ENCODE measurements at regions not wholly inside any gene's neighbourhood (a gene's known extent, or its start where the extent isn't known, plus 50 kb on each side); places are given as distances from the start of the nearest gene placed in this dataset.

GRCh38 chr5:135645336-135646180 is 66.8 kb upstream of the CXCL14 start:
- Histone ChIP-seq H2AFZ (ENCODE audit: low read depth, low read length) (no peak overlapping the region), H3K4me2 (ENCODE audit: insufficient read depth, low read length) (no peak overlapping the region)
- ATAC-seq (ENCODE audit: insufficient read depth, low read depth), result no peak

GRCh38 chr5:135644816-135645215 is 66.0 kb upstream of the CXCL14 start:
- DNase-seq, result no peak
- Histone ChIP-seq H2AFZ (ENCODE audit: low read depth, low read length) (no peak overlapping the region), H3K4me2 (ENCODE audit: insufficient read depth, low read length) (no peak overlapping the region), H3K9me3 (ENCODE audit: insufficient read depth, low read length, severe bottlenecking) (no peaks in the 10 kb centered on the region), H4K20me1 (ENCODE audit: insufficient read depth, low read length) (no peaks in the 10 kb centered on the region), H3K36me3 (ENCODE audit: insufficient read depth, low read length) (no peaks in the 10 kb centered on the region), H3K9ac (ENCODE audit: low read depth, low read length) (no peak overlapping the region), H3K79me2 (ENCODE audit: insufficient read depth, low read length) (no peaks in the 10 kb centered on the region), H3K27ac (ENCODE audit: low read length) (no peak overlapping the region), H3K4me3 (ENCODE audit: low read depth in 1 of 2, low read length in 2 of 2) (no peak overlapping the region), H3K27me3 (ENCODE audit: insufficient read depth, low read length, poor library complexity) (no peaks in the 10 kb centered on the region), H3K4me1 (ENCODE audit: insufficient read depth, low read length) (no peaks in the 10 kb centered on the region)
- TF ChIP-seq, protein P1, sequence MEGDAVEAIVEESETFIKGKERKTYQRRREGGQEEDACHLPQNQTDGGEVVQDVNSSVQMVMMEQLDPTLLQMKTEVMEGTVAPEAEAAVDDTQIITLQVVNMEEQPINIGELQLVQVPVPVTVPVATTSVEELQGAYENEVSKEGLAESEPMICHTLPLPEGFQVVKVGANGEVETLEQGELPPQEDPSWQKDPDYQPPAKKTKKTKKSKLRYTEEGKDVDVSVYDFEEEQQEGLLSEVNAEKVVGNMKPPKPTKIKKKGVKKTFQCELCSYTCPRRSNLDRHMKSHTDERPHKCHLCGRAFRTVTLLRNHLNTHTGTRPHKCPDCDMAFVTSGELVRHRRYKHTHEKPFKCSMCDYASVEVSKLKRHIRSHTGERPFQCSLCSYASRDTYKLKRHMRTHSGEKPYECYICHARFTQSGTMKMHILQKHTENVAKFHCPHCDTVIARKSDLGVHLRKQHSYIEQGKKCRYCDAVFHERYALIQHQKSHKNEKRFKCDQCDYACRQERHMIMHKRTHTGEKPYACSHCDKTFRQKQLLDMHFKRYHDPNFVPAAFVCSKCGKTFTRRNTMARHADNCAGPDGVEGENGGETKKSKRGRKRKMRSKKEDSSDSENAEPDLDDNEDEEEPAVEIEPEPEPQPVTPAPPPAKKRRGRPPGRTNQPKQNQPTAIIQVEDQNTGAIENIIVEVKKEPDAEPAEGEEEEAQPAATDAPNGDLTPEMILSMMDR (IDR thresholded peaks at IDR 0.05; ENCODE audit: borderline replicate concordance, extremely low read depth, low read length, poor library complexity, severe bottlenecking), result no peak
- no peak for TF ChIP-seq EZH2 (IDR thresholded peaks at IDR 0.05; ENCODE audit: borderline replicate concordance, low read depth, low read length, severe bottlenecking)
- ATAC-seq (ENCODE audit: insufficient read depth, low read depth), result no peak

More at GRCh38 chr5:135645336-135646180, 66.8 kb upstream of the CXCL14 start:
- no peak for DNase-seq
- H3K4me1 ChIP-seq (ENCODE audit: insufficient read depth, low read length), result no peaks in the 10 kb centered on the region
- TF ChIP-seq EZH2 (IDR thresholded peaks at IDR 0.05; ENCODE audit: borderline replicate concordance, low read depth, low read length, severe bottlenecking), result no peak
- TF ChIP-seq, protein P1 (IDR thresholded peaks at IDR 0.05; ENCODE audit: borderline replicate concordance, extremely low read depth, low read length, poor library complexity, severe bottlenecking), result no peak
- no peaks in the 10 kb centered on the region for H3K36me3 ChIP-seq (ENCODE audit: insufficient read depth, low read length)
- H3K27ac ChIP-seq (ENCODE audit: low read length), result no peak overlapping the region
- no peak overlapping the region for H3K9ac ChIP-seq (ENCODE audit: low read depth, low read length)
- no peaks in the 10 kb centered on the region for H4K20me1 ChIP-seq (ENCODE audit: insufficient read depth, low read length)
- H3K4me3 ChIP-seq (ENCODE audit: low read depth in 1 of 2, low read length in 2 of 2), result no peak overlapping the region
- no peaks in the 10 kb centered on the region for H3K79me2 ChIP-seq (ENCODE audit: insufficient read depth, low read length)
- no peaks in the 10 kb centered on the region for H3K9me3 ChIP-seq (ENCODE audit: insufficient read depth, low read length, severe bottlenecking)
- H3K27me3 ChIP-seq (ENCODE audit: insufficient read depth, low read length, poor library complexity), result no peaks in the 10 kb centered on the region

- H3K9ac ChIP-seq (ENCODE audit: low read depth, low read length), result no peak overlapping the region
- no peak overlapping the region for H2AFZ ChIP-seq (ENCODE audit: low read depth, low read length)
- H3K27ac ChIP-seq (ENCODE audit: low read length), result no peak overlapping the region
- H3K9me3 ChIP-seq (ENCODE audit: insufficient read depth, low read length, severe bottlenecking), result no peaks in the 10 kb centered on the region
- no peaks in the 10 kb centered on the region for H4K20me1 ChIP-seq (ENCODE audit: insufficient read depth, low read length)
- DNase-seq (no peak), ATAC-seq (ENCODE audit: insufficient read depth, low read depth) (no peak)
- H3K27me3 ChIP-seq (ENCODE audit: insufficient read depth, low read length, poor library complexity), result peaks cover 5% of the 10 kb centered on the region
- TF ChIP-seq, protein P1 (IDR thresholded peaks at IDR 0.05; ENCODE audit: borderline replicate concordance, extremely low read depth, low read length, poor library complexity, severe bottlenecking), result no peak
- no peak for TF ChIP-seq EZH2 (IDR thresholded peaks at IDR 0.05; ENCODE audit: borderline replicate concordance, low read depth, low read length, severe bottlenecking)
- H3K79me2 ChIP-seq (ENCODE audit: insufficient read depth, low read length), result no peaks in the 10 kb centered on the region
- H3K36me3 ChIP-seq (ENCODE audit: insufficient read depth, low read length), result no peaks in the 10 kb centered on the region
- no peak overlapping the region for H3K4me3 ChIP-seq (ENCODE audit: low read depth in 1 of 2, low read length in 2 of 2)
- H3K4me1 ChIP-seq (ENCODE audit: insufficient read depth, low read length), result no peaks in the 10 kb centered on the region
- H3K4me2 ChIP-seq (ENCODE audit: insufficient read depth, low read length), result no peak overlapping the region
Measured at GRCh38 chr5:135643881-135644766, 65.3 kb upstream of the CXCL14 start.

Measured in DND-41 (cell line).